ENCODE measurements at regions not wholly inside any gene's neighbourhood (a gene's known extent, or its start where the extent isn't known, plus 50 kb on each side); places are given as distances from the start of the nearest gene placed in this dataset.

DNA sequence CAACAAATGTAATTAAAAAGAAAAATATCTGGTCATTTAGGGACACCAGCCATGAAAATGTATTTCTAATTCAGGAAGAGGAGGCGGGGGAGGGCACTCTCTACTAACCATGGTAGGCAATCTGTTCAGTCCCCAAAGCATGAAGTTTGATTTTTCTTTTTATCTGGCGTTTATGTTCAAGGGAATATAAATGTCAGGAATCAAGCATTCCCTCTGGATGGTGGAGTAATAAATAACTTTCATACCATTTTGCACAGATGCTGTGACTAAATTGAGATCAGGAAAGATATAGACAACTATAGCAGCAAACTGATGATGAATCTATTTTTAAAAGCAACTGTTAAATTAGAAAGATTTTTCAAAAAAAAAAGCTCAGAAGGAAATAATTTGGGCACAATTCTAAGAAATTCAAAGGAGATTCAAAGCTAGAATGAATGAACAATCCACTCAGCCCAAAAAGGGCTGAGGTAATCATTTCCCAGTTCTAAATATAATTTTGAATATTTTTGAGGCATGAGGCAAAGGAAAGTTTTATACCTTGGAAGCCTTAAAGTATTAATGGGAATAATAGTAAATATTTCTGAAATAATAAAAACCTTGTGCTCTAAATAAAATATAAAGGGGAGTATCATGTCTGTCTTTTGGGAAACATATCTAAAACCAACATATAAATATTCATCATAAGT lies 146.4 kb upstream of the POU2AF2 start:
- Mint-ChIP-seq H3K36me3 (no peaks in the 10 kb centered on the region), H3K27ac (no peak overlapping the region), H3K4me3 (no peak overlapping the region), H3K27me3 (ENCODE audit: low read depth) (no peaks in the 10 kb centered on the region; the same call in 1 of the 2 replicates), H3K9me3 (peaks cover 6% of the 10 kb centered on the region; the same call in 1 of the 2 replicates), H3K4me1 (peaks cover 10% of the 10 kb centered on the region)
- TF ChIP-seq, protein P1, sequence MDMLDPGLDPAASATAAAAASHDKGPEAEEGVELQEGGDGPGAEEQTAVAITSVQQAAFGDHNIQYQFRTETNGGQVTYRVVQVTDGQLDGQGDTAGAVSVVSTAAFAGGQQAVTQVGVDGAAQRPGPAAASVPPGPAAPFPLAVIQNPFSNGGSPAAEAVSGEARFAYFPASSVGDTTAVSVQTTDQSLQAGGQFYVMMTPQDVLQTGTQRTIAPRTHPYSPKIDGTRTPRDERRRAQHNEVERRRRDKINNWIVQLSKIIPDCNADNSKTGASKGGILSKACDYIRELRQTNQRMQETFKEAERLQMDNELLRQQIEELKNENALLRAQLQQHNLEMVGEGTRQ (CRISPR knock-in tag; IDR thresholded peaks at IDR 0.05) = no peak
- TF ChIP-seq MAX (CRISPR knock-in tag; IDR thresholded peaks at IDR 0.05) (no peak), TP53 (CRISPR knock-in tag; IDR thresholded peaks at IDR 0.05) (no peak), STAT6 (CRISPR knock-in tag; conservative IDR thresholded peaks at IDR 0.05; ENCODE audit: low read depth) (no peak), NFE2L1 (CRISPR knock-in tag; IDR thresholded peaks at IDR 0.05) (no peak), ZNF425 (CRISPR knock-in tag; conservative IDR thresholded peaks at IDR 0.05) (no peak), ESRRA (CRISPR knock-in tag; IDR thresholded peaks at IDR 0.05; ENCODE audit: borderline replicate concordance) (no peak), FOXK1 (CRISPR knock-in tag; IDR thresholded peaks at IDR 0.05) (no peak), CREM (CRISPR knock-in tag; IDR thresholded peaks at IDR 0.05) (no peak), TCF7 (CRISPR knock-in tag; IDR thresholded peaks at IDR 0.05; ENCODE audit: low read depth) (no peak), ATF2 (CRISPR knock-in tag; IDR thresholded peaks at IDR 0.05; ENCODE audit: borderline replicate concordance, low read depth) (no peak), RELA (CRISPR knock-in tag; IDR thresholded peaks at IDR 0.05; ENCODE audit: borderline replicate concordance) (no peak), CTCF (IDR thresholded peaks at IDR 0.05) (no peak), MYBL2 (CRISPR knock-in tag; IDR thresholded peaks at IDR 0.05) (no peak), IRF1 (CRISPR knock-in tag; IDR thresholded peaks at IDR 0.05) (no peak), ELF4 (CRISPR knock-in tag; IDR thresholded peaks at IDR 0.05; ENCODE audit: low read depth) (no peak), ZNF671 (CRISPR knock-in tag; IDR thresholded peaks at IDR 0.05) (no peak), GRHL2 (CRISPR knock-in tag; IDR thresholded peaks at IDR 0.05; ENCODE audit: insufficient replicate concordance, severe bottlenecking) (no peak), GABPB1 (CRISPR knock-in tag; IDR thresholded peaks at IDR 0.05) (no peak)
- TF ChIP-seq, protein P2, sequence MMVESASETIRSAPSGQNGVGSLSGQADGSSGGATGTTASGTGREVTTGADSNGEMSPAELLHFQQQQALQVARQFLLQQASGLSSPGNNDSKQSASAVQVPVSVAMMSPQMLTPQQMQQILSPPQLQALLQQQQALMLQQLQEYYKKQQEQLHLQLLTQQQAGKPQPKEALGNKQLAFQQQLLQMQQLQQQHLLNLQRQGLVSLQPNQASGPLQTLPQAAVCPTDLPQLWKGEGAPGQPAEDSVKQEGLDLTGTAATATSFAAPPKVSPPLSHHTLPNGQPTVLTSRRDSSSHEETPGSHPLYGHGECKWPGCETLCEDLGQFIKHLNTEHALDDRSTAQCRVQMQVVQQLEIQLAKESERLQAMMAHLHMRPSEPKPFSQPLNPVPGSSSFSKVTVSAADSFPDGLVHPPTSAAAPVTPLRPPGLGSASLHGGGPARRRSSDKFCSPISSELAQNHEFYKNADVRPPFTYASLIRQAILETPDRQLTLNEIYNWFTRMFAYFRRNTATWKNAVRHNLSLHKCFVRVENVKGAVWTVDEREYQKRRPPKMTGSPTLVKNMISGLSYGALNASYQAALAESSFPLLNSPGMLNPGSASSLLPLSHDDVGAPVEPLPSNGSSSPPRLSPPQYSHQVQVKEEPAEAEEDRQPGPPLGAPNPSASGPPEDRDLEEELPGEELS (CRISPR knock-in tag; IDR thresholded peaks at IDR 0.05) = no peak
- ATAC-seq = no peak
- ChIA-PET CTCF (no interaction called here), POLR2A (no interaction called here)
- DNase-seq (ENCODE audit: low spot score) = no peak
